Gastrocnemius medialis (tissue), 4 donors: ENCODE measurements at regions not wholly inside any gene's neighbourhood (a gene's known extent, or its start where the extent isn't known, plus 50 kb on each side); places are given as distances from the start of the nearest gene placed in this dataset.

Experiments used
- ATAC-seq, 2 donors: fragments of 150-250 bp; one replicate each; pipeline ENCODE4 v1.9.1; 2016
- DNase-seq, 2 donors: peaks; one replicate each; pipeline ENCODE4 v3.0.0-alpha.2; 2019
- H3K27ac ChIP-seq, 4 donors: fragments of 200-600 bp; sonication (generic); 1 replicate in 1 of 4; 2 replicates in 3 of 4; pipeline ENCODE4 v1.5.1; 2016 to 2018; ENCODE audit warnings: mild to moderate bottlenecking in 2 of 4, moderate library complexity in 1 of 4
- H3K27me3 ChIP-seq, 3 donors: fragments of 200-600 bp; sonication (generic) in 2 of 3; 1 replicate in 1 of 3; 2 replicates in 2 of 3; pipeline versions ENCODE4 v1.5.1 to v1.6.0; 2016 to 2019; ENCODE audit warnings: mild to moderate bottlenecking in 1 of 3, moderate library complexity in 1 of 3
- H3K36me3 ChIP-seq, 2 donors: fragments of 200-600 bp; sonication (generic) in 1 of 2; one replicate each; pipeline ENCODE4 v1.5.1; 2017 to 2018
- H3K4me1 ChIP-seq, 2 donors: fragments of 200-600 bp; sonication (generic) in 1 of 2; one replicate each; pipeline ENCODE4 v1.5.1; 2016 to 2017; ENCODE audit warnings: mild to moderate bottlenecking in 2 of 2
- H3K4me3 ChIP-seq, 4 donors: fragments of 200-600 bp; sonication (generic) in 3 of 4; 1 replicate in 1 of 4; 2 replicates in 3 of 4; pipeline ENCODE4 v1.5.1; 2016 to 2019; ENCODE audit warnings: mild to moderate bottlenecking in 2 of 4
- H3K9me3 ChIP-seq, 3 donors: fragments of 200-600 bp; sonication (generic) in 2 of 3; 1 replicate in 1 of 3; 2 replicates in 2 of 3; pipeline ENCODE4 v1.5.1; 2016 to 2019
- POLR2A ChIP-seq, 2 donors: fragments of 450-650 bp; IDR thresholded peaks; one replicate each; pipeline ENCODE4 v1.6.1; 2017; ENCODE audit warnings: antibody characterized with exemption in 2 of 2, mild to moderate bottlenecking in 2 of 2, moderate library complexity in 2 of 2
- in situ Hi-C, 4 donors: fragments of 200-750 bp; cut with MboI; loops; one replicate each; pipeline versions ENCODE4 v1.15.0 to v1.8.0; 2017; ENCODE audit warnings: low sequenced_read_pairs in 4 of 4
- intact Hi-C: fragments of 100-400 bp; cut with DNase I; formaldehyde crosslinking; loops from one replicate; pipeline ENCODE4 v1.15.1; 2023; ENCODE audit warnings: low total_unique reads
- TF ChIP-seq, protein P1 (sequence below), 5 experiments: fragments of 450-650 bp in 3 of 5; fragments of 200-600 bp in 2 of 5; sonication (generic) in 2 of 5; IDR thresholded peaks in 4 of 5; conservative IDR thresholded peaks in 1 of 5; 1 replicate in 4 of 5; 2 replicates in 1 of 5; pipeline ENCODE4 v1.5.1; 2016 to 2019; ENCODE audit warnings: antibody characterized with exemption in 5 of 5, mild to moderate bottlenecking in 3 of 5, moderate library complexity in 3 of 5

DNA sequence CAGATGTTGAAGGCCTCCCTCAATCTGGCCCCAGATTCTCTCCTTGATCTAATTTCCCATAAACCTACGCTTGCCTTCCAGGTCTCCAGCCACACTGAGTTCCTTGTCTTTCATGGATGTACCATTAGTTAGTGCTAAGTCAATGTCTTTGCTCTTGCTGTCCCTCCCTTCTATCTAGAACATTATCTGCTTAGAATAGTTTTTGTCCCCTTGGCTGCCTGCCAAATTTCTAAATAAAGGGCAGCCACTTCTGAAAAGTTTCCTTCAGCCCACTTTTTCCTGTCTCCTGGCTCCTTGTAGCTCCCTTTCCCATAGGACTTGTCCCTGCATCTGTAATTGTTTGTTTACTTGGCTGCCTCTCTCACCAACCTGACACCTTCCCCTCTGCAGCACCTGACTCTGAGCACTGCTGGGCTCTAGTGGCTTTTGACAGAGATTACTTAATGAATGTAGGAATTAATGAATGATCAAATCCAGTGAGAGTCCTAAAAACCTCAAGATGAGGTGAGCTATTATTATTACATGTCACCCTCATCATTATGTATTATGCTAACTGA lies 58.3 kb downstream of the CXCL12 start:
- no peaks in the 10 kb centered on the region for H3K27me3 ChIP-seq
- intact Hi-C loops: no loop called here
- in situ Hi-C loops: loop anchor here in 1 of 4 donors (25.0 kb wide), 1 partner anchor 536 kb away; no protein-coding TSS in a partner anchor
- no peak overlapping the region for H3K27ac ChIP-seq
- no peak for DNase-seq
- H3K36me3 ChIP-seq: no peaks in the 10 kb centered on the region
- TF ChIP-seq POLR2A (IDR thresholded peaks at IDR 0.05): no peak
- TF ChIP-seq, protein P1, sequence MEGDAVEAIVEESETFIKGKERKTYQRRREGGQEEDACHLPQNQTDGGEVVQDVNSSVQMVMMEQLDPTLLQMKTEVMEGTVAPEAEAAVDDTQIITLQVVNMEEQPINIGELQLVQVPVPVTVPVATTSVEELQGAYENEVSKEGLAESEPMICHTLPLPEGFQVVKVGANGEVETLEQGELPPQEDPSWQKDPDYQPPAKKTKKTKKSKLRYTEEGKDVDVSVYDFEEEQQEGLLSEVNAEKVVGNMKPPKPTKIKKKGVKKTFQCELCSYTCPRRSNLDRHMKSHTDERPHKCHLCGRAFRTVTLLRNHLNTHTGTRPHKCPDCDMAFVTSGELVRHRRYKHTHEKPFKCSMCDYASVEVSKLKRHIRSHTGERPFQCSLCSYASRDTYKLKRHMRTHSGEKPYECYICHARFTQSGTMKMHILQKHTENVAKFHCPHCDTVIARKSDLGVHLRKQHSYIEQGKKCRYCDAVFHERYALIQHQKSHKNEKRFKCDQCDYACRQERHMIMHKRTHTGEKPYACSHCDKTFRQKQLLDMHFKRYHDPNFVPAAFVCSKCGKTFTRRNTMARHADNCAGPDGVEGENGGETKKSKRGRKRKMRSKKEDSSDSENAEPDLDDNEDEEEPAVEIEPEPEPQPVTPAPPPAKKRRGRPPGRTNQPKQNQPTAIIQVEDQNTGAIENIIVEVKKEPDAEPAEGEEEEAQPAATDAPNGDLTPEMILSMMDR (IDR thresholded peaks at IDR 0.05 in 4 of 5, conservative IDR thresholded peaks at IDR 0.05 in 1 of 5): no peak
- peak; percentile 51 to 75 for ATAC-seq
- H3K9me3 ChIP-seq: no peaks in the 10 kb centered on the region
- H3K4me1 ChIP-seq: peaks cover 16 to 27% of the 10 kb centered on the region in 2 donors
- no peak overlapping the region for H3K4me3 ChIP-seq

- TF ChIP-seq, protein P1 (IDR thresholded peaks at IDR 0.05 in 4 of 5, conservative IDR thresholded peaks at IDR 0.05 in 1 of 5): no peak
- TF ChIP-seq POLR2A (IDR thresholded peaks at IDR 0.05): no peak
- no peaks in the 10 kb centered on the region for H3K27me3 ChIP-seq
- H3K27ac ChIP-seq: no peak overlapping the region
- H3K4me1 ChIP-seq: peaks cover 16 to 28% of the 10 kb centered on the region in 2 donors
- intact Hi-C loops: no loop called here
- ATAC-seq: no peak
- in situ Hi-C loops: loop anchor here in 1 of 4 donors (25.0 kb wide), 1 partner anchor 537 kb away; no protein-coding TSS in a partner anchor
- H3K36me3 ChIP-seq: no peaks in the 10 kb centered on the region
- DNase-seq: no peak
- H3K9me3 ChIP-seq: no peaks in the 10 kb centered on the region
- H3K4me3 ChIP-seq: no peak overlapping the region
These were observed 59.1 kb downstream of the CXCL12 start for GRCh38 chr10:44325596-44326307.

DNA sequence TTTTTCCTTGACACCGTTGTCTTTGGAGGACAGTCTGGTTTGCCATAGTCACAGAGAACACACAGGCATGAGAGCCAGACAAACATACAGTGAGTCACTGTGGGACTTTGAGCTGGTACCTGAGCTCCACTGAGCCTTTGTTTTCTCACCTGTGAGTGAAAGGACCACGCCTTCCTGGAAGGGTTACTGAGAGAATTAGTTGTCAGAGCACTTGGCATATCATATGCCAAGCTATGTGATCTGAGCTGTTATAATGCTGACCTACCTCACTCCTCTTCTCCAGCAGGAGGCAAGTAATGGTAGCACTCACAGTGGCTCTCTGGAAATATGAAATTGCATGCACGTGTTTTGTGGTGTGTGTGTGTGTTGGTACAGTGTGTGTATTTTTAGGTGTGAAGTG lies 59.7 kb downstream of the CXCL12 start:
- H3K27me3 ChIP-seq: no peaks in the 10 kb centered on the region
- H3K4me1 ChIP-seq: peaks cover 16 to 34% of the 10 kb centered on the region in 2 donors
- ATAC-seq (peak; percentile 39 to 51), DNase-seq (no peak)
- H3K36me3 ChIP-seq: no peaks in the 10 kb centered on the region
- no peak overlapping the region for H3K4me3 ChIP-seq
- TF ChIP-seq POLR2A (IDR thresholded peaks at IDR 0.05): no peak
- TF ChIP-seq, protein P1 (IDR thresholded peaks at IDR 0.05 in 4 of 5, conservative IDR thresholded peaks at IDR 0.05 in 1 of 5): no peak
- no peaks in the 10 kb centered on the region for H3K9me3 ChIP-seq
- in situ Hi-C loops: loop anchor here in 1 of 4 donors (25.0 kb wide), 1 partner anchor 537 kb away; no protein-coding TSS in a partner anchor
- H3K27ac ChIP-seq: no peak overlapping the region
- intact Hi-C loops: no loop called here

GRCh38 chr10:44323838-44324237 lies 61.1 kb downstream of the CXCL12 start:
- intact Hi-C loops: no loop called here
- no peaks in the 10 kb centered on the region for H3K27me3 ChIP-seq
- peaks cover 16 to 43% of the 10 kb centered on the region in 2 donors for H3K4me1 ChIP-seq
- H3K4me3 ChIP-seq: no peak overlapping the region
- DNase-seq: no peak
- H3K9me3 ChIP-seq: no peaks in the 10 kb centered on the region
- in situ Hi-C loops: loop anchor here in 2 of 4 donors (25.0 kb wide), 2 partner anchors 538 to 662 kb away; no protein-coding TSS in a partner anchor
- no peaks in the 10 kb centered on the region for H3K36me3 ChIP-seq
- TF ChIP-seq POLR2A (IDR thresholded peaks at IDR 0.05): no peak
- TF ChIP-seq, protein P1 (IDR thresholded peaks at IDR 0.05 in 4 of 5, conservative IDR thresholded peaks at IDR 0.05 in 1 of 5): no peak
- no peak for ATAC-seq
- H3K27ac ChIP-seq: no peak overlapping the region
